Left lung (tissue), 4 donors: ENCODE measurements at regions not wholly inside any gene's neighbourhood (a gene's known extent, or its start where the extent isn't known, plus 50 kb on each side); places are given as distances from the start of the nearest gene placed in this dataset.
A peak's percentile ranks its signal among the peaks of the same experiment; 100 is the strongest.

Experiments used
- ATAC-seq: fragments of 200-7000 bp; cut with Tn5 transposase; one replicate; pipeline ENCODE4 v1.9.1; 2020; ENCODE audit warnings: moderate library complexity
- DNase-seq, 4 donors: peaks; one replicate each; pipeline ENCODE4 v3.0.0-alpha.2; 2013 to 2020
- H3K27ac ChIP-seq, 2 donors: fragments of 200-600 bp; sonication (generic) in 1 of 2; one replicate each; pipeline versions ENCODE4 v1.5.0 to v1.8.0; 2020 to 2021
- H3K27me3 ChIP-seq, 2 donors: fragments of 200-600 bp; sonication (generic) in 1 of 2; one replicate each; pipeline versions ENCODE4 v1.5.0 to v1.8.0; 2020 to 2021
- H3K36me3 ChIP-seq, 2 donors: fragments of 200-600 bp; sonication (generic) in 1 of 2; one replicate each; pipeline versions ENCODE4 v1.5.0 to v1.8.0; 2020 to 2021
- H3K4me1 ChIP-seq, 2 donors: fragments of 200-600 bp; one replicate each; pipeline ENCODE4 v1.8.0; 2021
- H3K4me3 ChIP-seq, 2 donors: fragments of 200-600 bp; sonication (generic) in 1 of 2; one replicate each; pipeline versions ENCODE4 v1.5.0 to v1.8.0; 2020 to 2021; ENCODE audit warnings: mild to moderate bottlenecking in 1 of 2
- H3K9me3 ChIP-seq, 2 donors: fragments of 200-600 bp; sonication (generic) in 1 of 2; one replicate each; pipeline versions ENCODE4 v1.5.0 to v1.8.0; 2020 to 2021
- intact Hi-C, 2 donors: fragments of 100-400 bp; cut with DNase I; formaldehyde crosslinking; loops; one replicate each; pipeline versions ENCODE4 v1.11.2 to v1.14.2; 2022
- TF ChIP-seq, protein P1 (sequence below), 2 donors: fragments of 200-600 bp; sonication (generic) in 1 of 2; IDR thresholded peaks; one replicate each; pipeline versions ENCODE4 v1.5.0 to v1.8.0; 2021; ENCODE audit warnings: antibody characterized with exemption in 2 of 2
- donor health status: DM: no; HTN: yes; CAD: no.
- donor health status: DM: no; HTN: no; CAD: no.

GRCh38 chr16:85326113-85326793, 214.0 kb upstream of the CIBAR2 start:
- TF ChIP-seq, protein P1, sequence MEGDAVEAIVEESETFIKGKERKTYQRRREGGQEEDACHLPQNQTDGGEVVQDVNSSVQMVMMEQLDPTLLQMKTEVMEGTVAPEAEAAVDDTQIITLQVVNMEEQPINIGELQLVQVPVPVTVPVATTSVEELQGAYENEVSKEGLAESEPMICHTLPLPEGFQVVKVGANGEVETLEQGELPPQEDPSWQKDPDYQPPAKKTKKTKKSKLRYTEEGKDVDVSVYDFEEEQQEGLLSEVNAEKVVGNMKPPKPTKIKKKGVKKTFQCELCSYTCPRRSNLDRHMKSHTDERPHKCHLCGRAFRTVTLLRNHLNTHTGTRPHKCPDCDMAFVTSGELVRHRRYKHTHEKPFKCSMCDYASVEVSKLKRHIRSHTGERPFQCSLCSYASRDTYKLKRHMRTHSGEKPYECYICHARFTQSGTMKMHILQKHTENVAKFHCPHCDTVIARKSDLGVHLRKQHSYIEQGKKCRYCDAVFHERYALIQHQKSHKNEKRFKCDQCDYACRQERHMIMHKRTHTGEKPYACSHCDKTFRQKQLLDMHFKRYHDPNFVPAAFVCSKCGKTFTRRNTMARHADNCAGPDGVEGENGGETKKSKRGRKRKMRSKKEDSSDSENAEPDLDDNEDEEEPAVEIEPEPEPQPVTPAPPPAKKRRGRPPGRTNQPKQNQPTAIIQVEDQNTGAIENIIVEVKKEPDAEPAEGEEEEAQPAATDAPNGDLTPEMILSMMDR (IDR thresholded peaks at IDR 0.05): no peak

GRCh38 chr16:85326794-85327181, 214.5 kb upstream of the CIBAR2 start:
- no peak overlapping the region for H3K27ac ChIP-seq
- H3K36me3 ChIP-seq: no peaks in the 10 kb centered on the region
- H3K4me3 ChIP-seq: no peak overlapping the region
- intact Hi-C loops: no loop called here
- TF ChIP-seq, protein P1 (IDR thresholded peaks at IDR 0.05): no peak
- peaks cover 21 to 22% of the 10 kb centered on the region in 2 donors for H3K4me1 ChIP-seq
- DNase-seq: no peak
- peaks cover 0 to 37% of the 10 kb centered on the region in 2 donors for H3K27me3 ChIP-seq
- no peak for ATAC-seq
- H3K9me3 ChIP-seq: no peaks in the 10 kb centered on the region

More at GRCh38 chr16:85326113-85326793, 214.0 kb upstream of the CIBAR2 start:
- no peak for DNase-seq
- intact Hi-C loops: no loop called here
- no peak for ATAC-seq
- H3K27me3 ChIP-seq: peaks cover 0 to 37% of the 10 kb centered on the region in 2 donors
- H3K9me3 ChIP-seq: no peaks in the 10 kb centered on the region
- no peak overlapping the region for H3K27ac ChIP-seq
- H3K4me1 ChIP-seq: peaks cover 26 to 27% of the 10 kb centered on the region in 2 donors
- no peak overlapping the region for H3K4me3 ChIP-seq
- H3K36me3 ChIP-seq: no peaks in the 10 kb centered on the region

- Histone ChIP-seq H3K27ac (no peak overlapping the region), H3K4me1 (peaks cover 9 to 15% of the 10 kb centered on the region in 2 donors), H3K27me3 (peaks cover 0 to 37% of the 10 kb centered on the region in 2 donors), H3K36me3 (no peaks in the 10 kb centered on the region), H3K4me3 (no peak overlapping the region), H3K9me3 (no peaks in the 10 kb centered on the region)
- TF ChIP-seq, protein P1 (IDR thresholded peaks at IDR 0.05): no peak
- ATAC-seq (peak; percentile 50), DNase-seq (peak in 2 of 4 donors; percentile 50 to 78)
- intact Hi-C loops: no loop called here
Observed at GRCh38 chr16:85327731-85328675, 215.7 kb upstream of the CIBAR2 start.

DNA sequence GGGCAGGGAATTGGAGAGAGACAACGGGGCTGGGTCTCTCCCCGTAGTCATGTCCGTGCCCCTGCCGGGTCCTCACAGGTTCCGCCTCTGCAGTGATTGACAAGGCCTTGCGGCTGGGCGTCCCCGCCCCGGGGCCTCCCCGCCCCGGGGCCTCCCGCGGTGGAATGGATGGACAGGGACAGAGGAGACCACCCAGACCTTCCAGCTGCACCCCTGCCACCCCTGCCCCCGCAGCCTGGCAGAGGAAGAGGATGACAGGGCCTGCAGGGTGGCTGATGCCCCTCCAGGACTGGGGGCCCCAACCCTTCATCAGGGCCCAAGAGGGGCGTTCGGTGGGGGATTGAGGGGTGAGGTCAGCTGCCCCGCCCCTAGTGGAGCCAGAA, 216.4 kb upstream of the CIBAR2 start:
- H3K27me3 ChIP-seq: peaks cover 0 to 37% of the 10 kb centered on the region in 2 donors
- intact Hi-C loops: no loop called here
- H3K27ac ChIP-seq: no peak overlapping the region
- ATAC-seq: peak; percentile 4
- TF ChIP-seq, protein P1 (IDR thresholded peaks at IDR 0.05): no peak
- no peaks in the 10 kb centered on the region for H3K9me3 ChIP-seq
- H3K36me3 ChIP-seq: no peaks in the 10 kb centered on the region
- peaks cover 7 to 15% of the 10 kb centered on the region in 2 donors for H3K4me1 ChIP-seq
- DNase-seq: no peak
- H3K4me3 ChIP-seq: no peak overlapping the region
